ENCODE measurements at regions not wholly inside any gene's neighbourhood (a gene's known extent, or its start where the extent isn't known, plus 50 kb on each side); places are given as distances from the start of the nearest gene placed in this dataset.
"Not testable (repeated sequence)": the region's sequence is repeated elsewhere in the genome, so short reads cannot be mapped to it uniquely, and the experiment has no call there.

- H3K27me3 ChIP-seq (ENCODE audit: control insufficient read depth, insufficient read depth, low read length): no peaks in the 10 kb centered on the region
- H3K4me1 ChIP-seq (ENCODE audit: control insufficient read depth, insufficient read depth, low read length): peaks cover 16% of the 10 kb centered on the region
- no peak overlapping the region for H3K9ac ChIP-seq (ENCODE audit: low read depth, low read length)
- H3K4me2 ChIP-seq (ENCODE audit: low read length): peak overlapping the region; percentile 34
- no peaks in the 10 kb centered on the region for H3K36me3 ChIP-seq (ENCODE audit: insufficient read depth, low read length)
- H3K9me3 ChIP-seq (replicated peaks; ENCODE audit: low read length): no peaks in the 10 kb centered on the region
- no peak overlapping the region for H3K4me3 ChIP-seq (ENCODE audit: low read length)
These were observed 188.7 kb downstream of the TM9SF2 start for GRCh38 chr13:99689955-99690354.

- Histone ChIP-seq H3K36me3 (ENCODE audit: insufficient read depth, low read length) (no peaks in the 10 kb centered on the region), H3K4me3 (ENCODE audit: low read length) (no peak overlapping the region), H3K27me3 (ENCODE audit: control insufficient read depth, insufficient read depth, low read length) (no peaks in the 10 kb centered on the region), H3K4me1 (ENCODE audit: control insufficient read depth, insufficient read depth, low read length) (peaks cover 16% of the 10 kb centered on the region), H3K9ac (ENCODE audit: low read depth, low read length) (no peak overlapping the region), H3K9me3 (replicated peaks; ENCODE audit: low read length) (no peaks in the 10 kb centered on the region), H3K4me2 (ENCODE audit: low read length) (no peak overlapping the region)
These were observed 187.5 kb downstream of the TM9SF2 start for GRCh38 chr13:99688776-99689175.

GRCh38 chr13:99687723-99688397 is 186.6 kb downstream of the TM9SF2 start:
- H3K4me3 ChIP-seq (ENCODE audit: low read length): no peak overlapping the region
- peaks cover 16% of the 10 kb centered on the region for H3K4me1 ChIP-seq (ENCODE audit: control insufficient read depth, insufficient read depth, low read length)
- no peaks in the 10 kb centered on the region for H3K36me3 ChIP-seq (ENCODE audit: insufficient read depth, low read length)
- H3K9ac ChIP-seq (ENCODE audit: low read depth, low read length): no peak overlapping the region
- H3K4me2 ChIP-seq (ENCODE audit: low read length): no peak overlapping the region
- H3K9me3 ChIP-seq (replicated peaks; ENCODE audit: low read length): no peaks in the 10 kb centered on the region
- no peaks in the 10 kb centered on the region for H3K27me3 ChIP-seq (ENCODE audit: control insufficient read depth, insufficient read depth, low read length)

GRCh38 chr13:99686944-99687411 is 185.7 kb downstream of the TM9SF2 start:
- no peak overlapping the region for H3K4me2 ChIP-seq (ENCODE audit: low read length)
- H3K9me3 ChIP-seq (replicated peaks; ENCODE audit: low read length): no peaks in the 10 kb centered on the region
- H3K27me3 ChIP-seq (ENCODE audit: control insufficient read depth, insufficient read depth, low read length): no peaks in the 10 kb centered on the region
- H3K9ac ChIP-seq (ENCODE audit: low read depth, low read length): no peak overlapping the region
- no peak overlapping the region for H3K4me3 ChIP-seq (ENCODE audit: low read length)
- no peaks in the 10 kb centered on the region for H3K36me3 ChIP-seq (ENCODE audit: insufficient read depth, low read length)
- H3K4me1 ChIP-seq (ENCODE audit: control insufficient read depth, insufficient read depth, low read length): peaks cover 16% of the 10 kb centered on the region

- Histone ChIP-seq H3K27me3 (ENCODE audit: control insufficient read depth, insufficient read depth, low read length) (no peaks in the 10 kb centered on the region), H3K4me1 (ENCODE audit: control insufficient read depth, insufficient read depth, low read length) (peaks cover 16% of the 10 kb centered on the region), H3K4me3 (ENCODE audit: low read length) (no peak overlapping the region), H3K9ac (ENCODE audit: low read depth, low read length) (no peak overlapping the region), H3K9me3 (replicated peaks; ENCODE audit: low read length) (no peaks in the 10 kb centered on the region), H3K4me2 (ENCODE audit: low read length) (no peak overlapping the region), H3K36me3 (ENCODE audit: insufficient read depth, low read length) (no peaks in the 10 kb centered on the region)
These were observed 184.9 kb downstream of the TM9SF2 start for GRCh38 chr13:99686157-99686572.

GRCh38 chr13:99681695-99682094 is 180.4 kb downstream of the TM9SF2 start:
- no peaks in the 10 kb centered on the region for H3K27me3 ChIP-seq (ENCODE audit: control insufficient read depth, insufficient read depth, low read length)
- H3K4me2 ChIP-seq (ENCODE audit: low read length): no peak overlapping the region
- no peak overlapping the region for H3K4me3 ChIP-seq (ENCODE audit: low read length)
- H3K4me1 ChIP-seq (ENCODE audit: control insufficient read depth, insufficient read depth, low read length): peaks cover 21% of the 10 kb centered on the region
- no peak overlapping the region for H3K9ac ChIP-seq (ENCODE audit: low read depth, low read length)
- no peaks in the 10 kb centered on the region for H3K9me3 ChIP-seq (replicated peaks; ENCODE audit: low read length)
- H3K36me3 ChIP-seq (ENCODE audit: insufficient read depth, low read length): no peaks in the 10 kb centered on the region

- H3K9ac ChIP-seq (ENCODE audit: low read depth, low read length): no peak overlapping the region
- no peak overlapping the region for H3K4me3 ChIP-seq (ENCODE audit: low read length)
- H3K4me1 ChIP-seq (ENCODE audit: control insufficient read depth, insufficient read depth, low read length): peaks cover 14% of the 10 kb centered on the region
- no peaks in the 10 kb centered on the region for H3K9me3 ChIP-seq (replicated peaks; ENCODE audit: low read length)
- H3K27me3 ChIP-seq (ENCODE audit: control insufficient read depth, insufficient read depth, low read length): no peaks in the 10 kb centered on the region
- no peaks in the 10 kb centered on the region for H3K36me3 ChIP-seq (ENCODE audit: insufficient read depth, low read length)
- peak overlapping the region; percentile 31 for H3K4me2 ChIP-seq (ENCODE audit: low read length)
These were observed 176.1 kb downstream of the TM9SF2 start for GRCh38 chr13:99677116-99677951.

GRCh38 chr13:99671746-99672145 is 170.5 kb downstream of the TM9SF2 start:
- no peak overlapping the region for H3K4me2 ChIP-seq (ENCODE audit: low read length)
- no peak overlapping the region for H3K4me3 ChIP-seq (ENCODE audit: low read length)
- no peaks in the 10 kb centered on the region for H3K27me3 ChIP-seq (ENCODE audit: control insufficient read depth, insufficient read depth, low read length)
- H3K9ac ChIP-seq (ENCODE audit: low read depth, low read length): no peak overlapping the region
- no peaks in the 10 kb centered on the region for H3K36me3 ChIP-seq (ENCODE audit: insufficient read depth, low read length)
- no peaks in the 10 kb centered on the region for H3K9me3 ChIP-seq (replicated peaks; ENCODE audit: low read length)
- no peaks in the 10 kb centered on the region for H3K4me1 ChIP-seq (ENCODE audit: control insufficient read depth, insufficient read depth, low read length)

GRCh38 chr13:99669096-99669495 is 167.8 kb downstream of the TM9SF2 start:
- H3K9me3 ChIP-seq (replicated peaks; ENCODE audit: low read length): not testable (repeated sequence)

GRCh38 chr13:99666146-99666805 is 165.0 kb downstream of the TM9SF2 start:
- Histone ChIP-seq H3K9ac (ENCODE audit: low read depth, low read length) (no peak overlapping the region), H3K9me3 (replicated peaks; ENCODE audit: low read length) (no peaks in the 10 kb centered on the region), H3K4me2 (ENCODE audit: low read length) (no peak overlapping the region), H3K4me3 (ENCODE audit: low read length) (no peak overlapping the region), H3K4me1 (ENCODE audit: control insufficient read depth, insufficient read depth, low read length) (no peaks in the 10 kb centered on the region), H3K36me3 (ENCODE audit: insufficient read depth, low read length) (no peaks in the 10 kb centered on the region), H3K27me3 (ENCODE audit: control insufficient read depth, insufficient read depth, low read length) (peaks cover 16% of the 10 kb centered on the region)

More at GRCh38 chr13:99669096-99669495, 167.8 kb downstream of the TM9SF2 start:
- not testable (repeated sequence) for H3K4me3 ChIP-seq (ENCODE audit: low read length); H3K4me1 ChIP-seq (ENCODE audit: control insufficient read depth, insufficient read depth, low read length); H3K36me3 ChIP-seq (ENCODE audit: insufficient read depth, low read length); H3K27me3 ChIP-seq (ENCODE audit: control insufficient read depth, insufficient read depth, low read length); H3K9ac ChIP-seq (ENCODE audit: low read depth, low read length); H3K4me2 ChIP-seq (ENCODE audit: low read length)

GRCh38 chr13:99665711-99666110 is 164.4 kb downstream of the TM9SF2 start:
- no peak overlapping the region for H3K4me3 ChIP-seq (ENCODE audit: low read length)
- H3K36me3 ChIP-seq (ENCODE audit: insufficient read depth, low read length): no peaks in the 10 kb centered on the region
- H3K27me3 ChIP-seq (ENCODE audit: control insufficient read depth, insufficient read depth, low read length): peaks cover 16% of the 10 kb centered on the region
- H3K4me2 ChIP-seq (ENCODE audit: low read length): no peak overlapping the region
- no peaks in the 10 kb centered on the region for H3K4me1 ChIP-seq (ENCODE audit: control insufficient read depth, insufficient read depth, low read length)
- H3K9me3 ChIP-seq (replicated peaks; ENCODE audit: low read length): no peaks in the 10 kb centered on the region
- H3K9ac ChIP-seq (ENCODE audit: low read depth, low read length): no peak overlapping the region

Measured in skeletal muscle satellite cell (primary cell).